Limb (tissue), 2 donors: ENCODE measurements at regions not wholly inside any gene's neighbourhood (a gene's known extent, or its start where the extent isn't known, plus 50 kb on each side); places are given as distances from the start of the nearest gene placed in this dataset.

Experiments used
- DNase-seq, 2 donors: peaks; one replicate each; pipeline ENCODE4 v3.0.0-alpha.2; 2016; ENCODE audit errors: extremely low spot score in 2 of 2

- no peak for DNase-seq
Observed at GRCh38 chr20:22373164-22373895, 211.0 kb downstream of the FOXA2 start.

GRCh38 chr20:22371843-22372242 lies 212.5 kb downstream of the FOXA2 start:
- DNase-seq = no peak

- DNase-seq = no peak
Observed at GRCh38 chr20:22370137-22370536, 214.2 kb downstream of the FOXA2 start.

GRCh38 chr20:22369100-22369499 lies 215.3 kb downstream of the FOXA2 start:
- DNase-seq = no peak

- DNase-seq = no peak
Observed at GRCh38 chr20:22368235-22368634, 216.1 kb downstream of the FOXA2 start.

GRCh38 chr20:22366631-22367030 lies 217.7 kb downstream of the FOXA2 start:
- DNase-seq = no peak

- no peak for DNase-seq
Observed at GRCh38 chr20:22354647-22355046, 229.7 kb downstream of the FOXA2 start.

GRCh38 chr20:22353586-22353985 lies 230.8 kb downstream of the FOXA2 start:
- DNase-seq = no peak

- DNase-seq = no peak
Observed at GRCh38 chr20:22352019-22352418, 232.4 kb downstream of the FOXA2 start.

GRCh38 chr20:22350624-22351023 lies 233.7 kb downstream of the FOXA2 start:
- DNase-seq = no peak

GRCh38 chr20:22348010-22348409 lies 236.4 kb downstream of the FOXA2 start:
- no peak for DNase-seq

GRCh38 chr20:22346716-22347115 lies 237.7 kb downstream of the FOXA2 start:
- DNase-seq = no peak

- DNase-seq = no peak
Observed at GRCh38 chr20:22343612-22344011, 240.8 kb downstream of the FOXA2 start.

- DNase-seq = no peak
Observed at GRCh38 chr20:22342410-22342809, 242.0 kb downstream of the FOXA2 start.

- DNase-seq = no peak
Observed at GRCh38 chr20:22341508-22341907, 242.9 kb downstream of the FOXA2 start.

GRCh38 chr20:22339946-22340345 lies 244.4 kb downstream of the FOXA2 start:
- no peak for DNase-seq

GRCh38 chr20:22339091-22339881 lies 245.1 kb downstream of the FOXA2 start:
- DNase-seq = peak; percentile 65 to 74

GRCh38 chr20:22338140-22338708 lies 246.1 kb downstream of the FOXA2 start:
- no peak for DNase-seq

- DNase-seq = no peak
Observed at GRCh38 chr20:22335210-22335609, 249.2 kb downstream of the FOXA2 start.

GRCh38 chr20:22333885-22334545 lies 250.4 kb downstream of the FOXA2 start:
- peak; percentile 69 to 71 for DNase-seq

- DNase-seq = no peak
Observed at GRCh38 chr20:22324505-22324904, 259.9 kb downstream of the FOXA2 start.

GRCh38 chr20:22322513-22322912 lies 261.9 kb downstream of the FOXA2 start:
- no peak for DNase-seq
